ENCODE measurements at regions not wholly inside any gene's neighbourhood (a gene's known extent, or its start where the extent isn't known, plus 50 kb on each side); places are given as distances from the start of the nearest gene placed in this dataset.
"Not testable (repeated sequence)": the region's sequence is repeated elsewhere in the genome, so short reads cannot be mapped to it uniquely, and the experiment has no call there.

GRCh38 chr5:54821445-54822323, 163.7 kb downstream of the ESM1 start:
- no peak for DNase-seq (ENCODE audit: low spot score)

GRCh38 chr5:54820346-54821134, 164.9 kb downstream of the ESM1 start:
- DNase-seq (ENCODE audit: low spot score), result no peak

- no peak for DNase-seq (ENCODE audit: low spot score)
Observed at GRCh38 chr5:54807421-54807820, 178.0 kb downstream of the ESM1 start.

- DNase-seq (ENCODE audit: low spot score), result no peak
Observed at GRCh38 chr5:54804521-54804920, 180.9 kb downstream of the ESM1 start.

- DNase-seq (ENCODE audit: low spot score), result no peak
Observed at GRCh38 chr5:54804086-54804485, 181.3 kb downstream of the ESM1 start.

GRCh38 chr5:54803471-54804011, 181.9 kb downstream of the ESM1 start:
- DNase-seq (ENCODE audit: low spot score), result no peak

- DNase-seq (ENCODE audit: low spot score), result no peak
Observed at GRCh38 chr5:54799645-54800044, 185.7 kb downstream of the ESM1 start.

GRCh38 chr5:54795777-54796176, 189.6 kb downstream of the ESM1 start:
- DNase-seq (ENCODE audit: low spot score), result no peak

- no peak for DNase-seq (ENCODE audit: low spot score)
Observed at GRCh38 chr5:54795284-54795683, 190.1 kb downstream of the ESM1 start.

- DNase-seq (ENCODE audit: low spot score), result no peak
Observed at GRCh38 chr5:54794135-54794975, 191.0 kb downstream of the ESM1 start.

GRCh38 chr5:54793468-54794134, 191.8 kb downstream of the ESM1 start:
- no peak for DNase-seq (ENCODE audit: low spot score)

GRCh38 chr5:54792611-54793404, 192.6 kb downstream of the ESM1 start:
- DNase-seq (ENCODE audit: low spot score), result no peak

- DNase-seq (ENCODE audit: low spot score), result not testable (repeated sequence)
Observed at GRCh38 chr5:54787910-54788309, 197.5 kb downstream of the ESM1 start.

GRCh38 chr5:54785729-54786591, 199.4 kb downstream of the ESM1 start:
- DNase-seq (ENCODE audit: low spot score), result no peak

- no peak for DNase-seq (ENCODE audit: low spot score)
Observed at GRCh38 chr5:54778783-54779182, 206.6 kb downstream of the ESM1 start.

- DNase-seq (ENCODE audit: low spot score), result no peak
Observed at GRCh38 chr5:54775645-54776044, 209.7 kb downstream of the ESM1 start.

- DNase-seq (ENCODE audit: low spot score), result no peak
Observed at GRCh38 chr5:54774281-54775170, 210.9 kb downstream of the ESM1 start.

GRCh38 chr5:54772684-54773083, 212.7 kb downstream of the ESM1 start:
- no peak for DNase-seq (ENCODE audit: low spot score)

GRCh38 chr5:54772231-54772630, 213.2 kb downstream of the ESM1 start:
- DNase-seq (ENCODE audit: low spot score), result no peak
